ENCODE measurements at regions not wholly inside any gene's neighbourhood (a gene's known extent, or its start where the extent isn't known, plus 50 kb on each side); places are given as distances from the start of the nearest gene placed in this dataset.

DNA sequence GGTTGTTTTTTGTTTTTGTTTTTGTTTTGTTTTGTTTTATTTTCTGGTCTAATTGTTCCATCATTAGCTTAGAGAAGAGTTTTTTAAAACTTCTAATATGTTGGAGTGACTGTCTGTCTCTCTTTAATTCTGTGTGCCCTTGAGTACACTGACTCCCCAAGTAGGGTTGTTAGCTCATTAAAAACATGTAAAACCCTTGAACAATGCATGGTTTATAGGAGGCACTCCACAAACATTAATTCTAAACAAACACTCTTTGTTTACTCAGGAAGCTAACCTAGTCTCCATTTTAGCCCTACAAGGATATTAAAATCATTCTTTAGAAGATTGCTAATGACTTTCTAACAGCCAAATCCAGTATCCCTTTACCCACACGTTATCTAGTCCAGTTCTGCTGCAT lies 100.5 kb downstream of the CGGBP1 start:
- TF ChIP-seq, protein P1, sequence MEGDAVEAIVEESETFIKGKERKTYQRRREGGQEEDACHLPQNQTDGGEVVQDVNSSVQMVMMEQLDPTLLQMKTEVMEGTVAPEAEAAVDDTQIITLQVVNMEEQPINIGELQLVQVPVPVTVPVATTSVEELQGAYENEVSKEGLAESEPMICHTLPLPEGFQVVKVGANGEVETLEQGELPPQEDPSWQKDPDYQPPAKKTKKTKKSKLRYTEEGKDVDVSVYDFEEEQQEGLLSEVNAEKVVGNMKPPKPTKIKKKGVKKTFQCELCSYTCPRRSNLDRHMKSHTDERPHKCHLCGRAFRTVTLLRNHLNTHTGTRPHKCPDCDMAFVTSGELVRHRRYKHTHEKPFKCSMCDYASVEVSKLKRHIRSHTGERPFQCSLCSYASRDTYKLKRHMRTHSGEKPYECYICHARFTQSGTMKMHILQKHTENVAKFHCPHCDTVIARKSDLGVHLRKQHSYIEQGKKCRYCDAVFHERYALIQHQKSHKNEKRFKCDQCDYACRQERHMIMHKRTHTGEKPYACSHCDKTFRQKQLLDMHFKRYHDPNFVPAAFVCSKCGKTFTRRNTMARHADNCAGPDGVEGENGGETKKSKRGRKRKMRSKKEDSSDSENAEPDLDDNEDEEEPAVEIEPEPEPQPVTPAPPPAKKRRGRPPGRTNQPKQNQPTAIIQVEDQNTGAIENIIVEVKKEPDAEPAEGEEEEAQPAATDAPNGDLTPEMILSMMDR (IDR thresholded peaks at IDR 0.05) = no peak
- TF ChIP-seq POLR2A (IDR thresholded peaks at IDR 0.05) = no peak
